ENCODE measurements at regions not wholly inside any gene's neighbourhood (a gene's known extent, or its start where the extent isn't known, plus 50 kb on each side); places are given as distances from the start of the nearest gene placed in this dataset.

DNA sequence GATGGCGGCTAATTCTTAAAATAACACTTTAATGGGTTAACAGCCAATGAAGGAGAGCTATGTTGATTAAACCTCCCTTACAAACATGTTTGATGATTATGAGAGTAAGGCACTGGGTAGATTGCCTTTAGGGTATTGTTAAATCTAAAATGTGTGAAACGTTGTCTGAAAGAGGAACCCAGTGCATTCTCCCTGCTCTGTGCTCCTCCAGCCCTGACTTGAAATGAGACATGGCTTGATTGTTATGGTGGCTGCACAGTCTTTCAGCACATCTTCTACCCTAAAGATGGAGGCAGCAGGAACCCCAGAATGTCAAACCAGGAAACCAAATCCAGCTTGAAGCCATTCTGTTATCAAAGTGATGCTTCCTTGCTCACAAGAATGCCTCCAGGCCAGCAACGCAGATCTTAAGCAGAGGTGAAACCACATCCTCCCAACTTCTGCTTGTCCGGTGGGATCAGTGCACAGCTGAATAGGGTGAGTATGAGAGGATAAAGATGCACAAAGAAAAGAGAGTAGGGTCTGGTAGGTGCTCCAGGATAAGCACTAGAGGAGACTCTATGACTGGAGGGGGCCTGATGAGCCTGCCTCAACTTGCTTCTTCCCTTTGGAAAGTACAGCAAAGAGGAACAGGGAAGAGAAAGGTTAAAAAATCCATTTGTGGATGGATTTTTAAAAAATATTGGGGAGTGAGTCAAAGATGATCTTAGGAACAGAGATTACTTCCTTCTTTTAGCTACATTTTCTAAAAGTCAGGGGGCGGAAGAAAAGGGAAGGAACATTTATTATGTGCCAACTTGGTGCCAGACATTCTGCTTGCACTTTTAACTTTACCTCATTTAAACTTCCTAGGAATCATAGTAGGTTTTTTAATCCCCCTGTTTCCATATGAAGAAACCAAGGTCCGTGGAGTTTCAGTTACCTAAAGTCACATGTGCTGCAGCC is 523.0 kb downstream of the TXNL1 start:
- no peak for ATAC-seq

DNA sequence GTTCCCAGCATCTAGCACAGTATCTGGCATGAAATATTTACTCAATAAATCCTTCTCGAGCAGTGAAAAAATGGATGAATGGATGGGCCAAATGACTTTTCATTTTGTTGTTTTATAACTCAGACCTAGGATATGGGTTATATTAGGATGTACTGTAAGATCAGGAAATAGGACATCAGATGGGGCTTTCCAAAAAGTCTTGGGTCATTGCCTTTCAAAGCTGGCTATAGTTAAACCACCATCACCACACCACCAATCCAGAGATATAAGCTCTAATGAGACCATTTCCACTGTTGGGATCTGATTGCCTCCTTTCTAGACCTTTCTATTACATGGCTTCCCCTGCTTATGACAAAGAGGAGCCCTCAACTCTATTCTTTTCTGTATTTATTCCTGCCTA is 525.0 kb upstream of the TCF4 start:
- peak in 1 of 2 donors; percentile 11 for ATAC-seq

DNA sequence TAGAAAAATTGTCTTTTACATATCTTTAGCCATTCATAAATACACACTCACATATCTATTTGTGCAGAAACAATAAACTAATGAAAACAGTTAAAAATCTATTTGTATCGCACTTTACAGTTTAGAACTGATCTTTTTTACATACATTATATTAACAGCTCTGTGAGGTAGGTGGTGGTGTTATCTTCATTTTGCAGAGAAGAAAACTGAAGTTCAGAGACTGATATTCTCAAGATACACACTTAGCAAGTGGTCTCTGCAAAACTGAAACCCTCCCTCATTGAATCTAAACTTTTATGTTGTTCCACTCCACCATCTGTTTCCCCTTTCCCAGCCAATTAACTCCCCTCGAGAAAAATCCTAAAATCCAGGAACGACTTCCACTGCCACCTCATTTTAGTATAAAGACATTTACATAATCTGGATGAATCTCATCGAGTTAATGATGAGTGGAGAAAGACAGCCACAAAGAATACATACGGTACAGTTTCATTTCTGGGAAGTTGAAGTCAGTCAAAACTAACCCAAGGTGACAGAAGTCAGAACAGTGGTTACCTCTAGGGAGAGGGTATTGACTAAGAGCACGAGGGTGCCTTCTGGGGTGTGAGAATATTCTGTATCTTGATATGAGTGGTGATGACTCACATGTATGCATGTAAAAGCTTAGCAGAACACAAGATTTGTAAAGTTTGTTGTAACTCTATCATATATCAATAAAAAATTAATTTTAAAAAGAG is 524.2 kb upstream of the TCF4 start:
- ATAC-seq: peak; percentile 77 to 82

GRCh38 chr18:56109757-56110156 is 521.8 kb upstream of the TCF4 start:
- no peak for ATAC-seq

DNA sequence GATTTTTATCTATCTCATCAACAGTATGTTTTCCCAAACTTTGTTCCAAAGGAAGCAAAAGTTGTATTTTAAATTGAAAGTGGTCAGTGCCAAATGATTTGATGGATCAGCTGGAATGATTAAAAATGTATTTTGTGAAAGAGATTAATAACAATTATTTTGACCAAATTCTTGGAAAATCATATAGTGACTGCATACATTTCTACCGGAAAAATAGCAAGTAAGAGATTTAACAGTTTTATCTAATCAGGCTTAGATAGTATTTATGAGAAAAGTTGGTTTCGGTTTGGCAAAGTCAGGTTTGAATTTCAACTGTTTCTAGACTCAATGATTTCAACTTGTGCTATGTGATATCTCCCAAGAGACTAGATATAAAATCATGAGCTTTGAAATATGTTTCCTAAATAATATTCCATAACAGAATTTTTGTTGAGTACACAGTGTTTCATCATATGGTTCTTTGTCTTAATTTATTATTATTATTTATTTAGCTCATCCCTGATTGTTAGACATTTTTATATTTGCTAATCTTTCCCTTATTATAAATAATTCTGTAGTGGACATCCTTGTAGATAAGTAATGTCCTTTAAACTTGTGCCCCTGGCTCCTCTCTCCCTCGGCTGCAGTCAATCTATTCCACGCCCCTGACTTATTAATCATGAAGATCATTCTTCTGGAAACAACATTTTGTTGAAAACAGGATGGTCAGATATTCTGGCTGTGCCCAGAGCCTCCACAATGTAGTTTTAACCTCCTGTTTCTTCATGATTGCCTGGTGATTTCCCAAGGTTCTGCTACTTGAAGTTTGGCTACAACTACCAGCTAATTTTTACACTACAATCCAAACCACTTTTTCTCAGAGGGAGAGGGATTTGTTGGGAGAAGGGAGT is 520.7 kb upstream of the TCF4 start:
- ATAC-seq: no peak

DNA sequence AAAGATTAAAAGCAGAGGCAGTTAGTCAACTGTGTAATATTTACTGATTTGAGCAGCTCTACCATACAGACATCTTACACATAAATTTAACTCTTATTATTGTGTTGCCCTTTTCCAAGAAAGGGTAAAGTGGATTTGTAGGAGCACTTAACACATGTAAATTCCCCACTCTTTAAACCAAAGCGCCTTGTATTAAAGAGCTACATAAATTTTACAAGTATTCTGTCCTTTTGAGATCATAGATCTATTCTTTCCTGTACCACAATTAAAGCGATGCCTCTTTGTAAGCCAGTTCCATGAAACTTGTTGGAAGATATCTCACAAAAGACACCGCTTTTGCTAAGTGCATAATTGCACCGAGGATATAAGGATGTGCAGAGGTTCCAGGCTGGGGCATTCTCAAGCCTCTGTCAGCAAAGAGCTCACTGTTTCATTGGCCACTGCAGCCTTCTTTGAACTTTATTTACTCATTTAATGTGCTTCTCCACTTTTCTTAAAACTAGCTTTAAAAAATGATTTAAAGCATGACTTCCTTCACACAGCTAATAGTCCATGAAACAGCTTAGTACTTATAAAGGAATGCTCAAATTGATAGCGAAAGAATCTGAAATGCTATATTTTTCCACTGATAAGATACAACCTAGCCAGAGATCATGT is 520.0 kb upstream of the TCF4 start:
- no peak for ATAC-seq

DNA sequence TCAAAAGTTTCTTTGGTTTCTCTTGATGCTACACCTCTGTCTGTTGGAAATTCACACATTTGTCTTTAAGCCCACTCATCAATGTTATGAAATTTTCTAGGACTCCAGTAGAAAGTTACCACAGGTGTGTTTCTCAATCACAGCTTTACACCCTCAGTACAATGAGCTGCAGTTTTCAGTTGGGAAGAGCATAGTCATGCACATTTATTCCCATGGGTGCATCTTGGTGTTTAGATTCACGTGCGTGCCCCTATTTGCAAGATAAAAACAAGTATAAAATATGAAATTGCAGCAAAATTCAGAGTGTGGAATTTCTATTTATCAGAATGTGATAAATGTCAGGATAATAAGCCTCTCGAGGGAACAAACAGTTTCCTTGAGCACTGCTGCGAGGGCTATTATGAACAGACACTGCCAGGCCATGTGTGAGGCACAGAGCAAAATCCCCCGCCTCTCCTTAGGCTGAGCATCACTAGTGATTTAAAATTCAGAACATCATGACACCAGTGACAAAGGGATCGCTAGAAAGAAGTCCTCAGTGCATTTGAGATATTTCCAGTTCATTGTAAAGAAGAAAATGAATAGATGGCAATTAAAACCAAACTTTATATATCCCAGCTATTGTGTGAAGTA is 512.2 kb upstream of the TCF4 start:
- ATAC-seq: no peak

- ATAC-seq: no peak
Measured at GRCh38 chr18:56097621-56098020, 509.6 kb upstream of the TCF4 start.

DNA sequence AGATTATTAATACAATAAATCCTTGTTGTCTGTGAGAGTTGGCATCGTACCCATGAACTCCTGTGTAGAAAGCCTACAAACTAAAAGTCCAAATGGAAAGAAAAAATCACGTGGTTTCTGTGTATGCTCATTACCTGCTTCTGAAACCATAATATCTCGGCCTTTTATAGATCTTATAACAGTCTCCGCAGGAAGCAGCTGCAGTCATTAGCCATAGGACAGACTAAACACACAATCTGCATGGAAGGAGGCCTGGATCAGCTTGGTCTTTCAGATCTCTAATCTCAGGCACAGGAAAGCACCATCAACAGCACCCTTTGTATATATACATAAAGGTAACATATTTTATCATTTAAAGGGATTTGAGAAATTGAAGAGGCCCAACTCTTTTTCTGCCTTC is 508.9 kb upstream of the TCF4 start:
- no peak for ATAC-seq

GRCh38 chr18:56089612-56090258 is 501.7 kb upstream of the TCF4 start:
- ATAC-seq: no peak

GRCh38 chr18:56086786-56087185 is 498.8 kb upstream of the TCF4 start:
- ATAC-seq: no peak

GRCh38 chr18:56086176-56086575 is 498.2 kb upstream of the TCF4 start:
- no peak for ATAC-seq

DNA sequence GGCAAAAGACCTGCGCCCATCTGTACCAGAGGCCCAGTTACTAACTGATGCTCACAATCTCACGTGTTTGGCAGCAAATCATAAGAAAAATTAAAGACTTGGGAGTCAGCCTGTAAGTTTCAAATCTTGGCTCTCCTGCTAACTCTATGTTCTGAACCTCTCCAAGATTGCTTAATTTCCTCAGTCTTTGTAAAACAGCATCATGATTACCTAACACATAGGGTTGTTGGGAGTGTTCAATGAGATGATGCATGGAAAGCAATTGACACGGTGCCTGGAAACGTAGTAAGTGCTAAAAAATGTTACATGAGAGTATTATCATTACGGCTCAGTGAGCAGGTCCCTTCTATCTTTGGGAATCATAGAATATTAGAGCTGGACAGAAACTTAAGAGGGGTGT is 497.6 kb upstream of the TCF4 start:
- no peak for ATAC-seq

DNA sequence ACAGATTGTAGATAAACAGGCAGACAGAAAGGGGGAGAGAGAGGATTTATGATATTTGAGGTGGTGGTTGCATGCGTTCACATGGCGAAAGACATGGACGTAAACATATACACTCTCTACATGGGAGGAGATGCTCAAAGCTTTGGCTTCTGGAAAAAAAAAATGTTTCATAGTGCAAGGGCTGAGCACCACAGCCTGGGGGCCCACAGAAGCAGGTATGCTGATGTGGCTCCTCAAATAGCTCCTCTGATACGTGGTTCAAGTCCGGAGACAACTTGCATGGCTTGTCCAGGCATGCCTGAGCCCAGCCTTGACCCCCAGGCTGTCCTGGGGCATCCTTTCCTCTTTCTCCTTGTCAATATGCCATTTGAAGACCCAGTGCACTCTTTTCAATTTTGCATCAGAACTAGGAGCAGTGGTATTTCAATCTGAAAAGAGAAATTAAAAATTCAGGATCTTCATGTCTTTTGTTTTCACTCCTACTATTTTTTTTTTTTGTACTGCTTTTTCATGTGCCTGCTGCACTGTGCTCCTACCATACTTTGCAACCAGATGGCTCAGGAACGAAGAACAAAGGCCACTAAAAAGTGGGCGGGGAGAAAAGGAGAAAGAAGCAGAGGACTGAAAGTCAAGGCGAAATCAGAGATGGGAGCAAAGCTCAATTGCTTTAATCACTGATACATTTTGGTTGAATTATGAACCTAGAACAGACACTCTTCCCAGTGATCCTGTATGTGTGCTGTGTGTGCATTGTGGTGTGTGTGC is 495.7 kb upstream of the TCF4 start:
- no peak for ATAC-seq

DNA sequence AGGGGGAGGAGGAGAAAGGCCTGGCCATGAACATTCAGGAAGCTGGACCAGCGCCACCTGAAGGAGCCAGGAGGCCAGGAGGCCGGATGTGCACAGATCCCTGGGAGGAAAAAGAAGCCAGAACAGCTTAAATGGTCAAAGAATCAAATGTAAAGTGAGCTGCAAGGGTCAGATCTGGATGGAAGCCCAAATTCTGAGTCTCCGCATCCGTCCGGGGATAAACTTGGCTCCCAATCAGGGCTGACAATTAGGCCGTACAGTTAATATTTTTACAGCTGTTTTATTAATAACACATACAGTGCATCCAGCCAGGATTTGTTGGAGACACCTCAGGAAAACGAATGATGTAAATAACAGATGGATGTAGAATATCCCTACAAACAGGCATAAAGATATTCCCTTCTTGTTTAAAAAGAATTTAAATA is 495.1 kb upstream of the TCF4 start:
- no peak for ATAC-seq

- no peak for ATAC-seq
Measured at GRCh38 chr18:56076723-56077122, 488.7 kb upstream of the TCF4 start.

DNA sequence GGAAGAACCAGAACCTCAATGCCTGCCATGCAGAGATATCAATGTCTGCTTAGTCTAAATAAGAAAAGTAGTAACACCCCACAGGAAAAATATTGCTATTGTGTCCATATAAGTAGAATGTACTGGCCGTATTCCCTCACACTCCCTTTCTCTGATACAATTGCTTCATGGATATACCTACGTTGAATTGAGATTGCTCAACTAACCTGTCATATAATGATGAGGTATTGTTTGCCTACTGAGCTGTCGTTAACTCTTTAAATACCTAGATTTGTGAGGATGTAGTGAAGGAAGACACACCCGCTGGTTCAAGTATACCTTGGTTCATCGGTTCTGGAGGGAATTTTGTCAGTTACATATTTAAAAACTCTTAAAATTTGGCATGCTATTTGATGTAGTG is 480.7 kb upstream of the TCF4 start:
- no peak for ATAC-seq

GRCh38 chr18:56067969-56068671 is 480.1 kb upstream of the TCF4 start:
- ATAC-seq: no peak

GRCh38 chr18:56067214-56067894 is 479.4 kb upstream of the TCF4 start:
- no peak for ATAC-seq
